ENCODE measurements at regions not wholly inside any gene's neighbourhood (a gene's known extent, or its start where the extent isn't known, plus 50 kb on each side); places are given as distances from the start of the nearest gene placed in this dataset.

DNA sequence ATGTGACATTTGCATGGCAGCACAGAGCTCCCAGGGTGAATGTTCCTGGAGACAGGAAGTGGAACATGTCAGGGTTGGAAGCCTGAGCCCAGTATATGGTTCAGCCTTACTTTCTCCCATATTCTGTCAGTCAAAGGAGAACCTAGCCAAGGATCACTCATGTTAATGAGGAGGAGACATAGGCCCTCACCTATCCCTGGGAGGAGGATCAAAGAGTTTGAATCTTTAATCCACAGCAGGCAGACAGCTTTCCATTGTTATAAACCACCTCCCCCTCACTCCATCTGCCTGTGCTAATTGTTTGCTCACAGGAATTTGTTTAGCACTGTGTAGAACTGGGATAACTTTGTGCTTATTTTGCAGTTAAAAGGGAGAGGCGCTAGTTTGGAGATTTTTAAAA is 1069.1 kb downstream of the EFNB2 start:
- intact Hi-C loops (cut with DNase I; ENCODE audit: low total_unique reads) = no loop called here
- no peaks in the 10 kb centered on the region for H3K36me3 ChIP-seq (ENCODE audit: low read depth, missing control alignments)
- TF ChIP-seq, protein P1, sequence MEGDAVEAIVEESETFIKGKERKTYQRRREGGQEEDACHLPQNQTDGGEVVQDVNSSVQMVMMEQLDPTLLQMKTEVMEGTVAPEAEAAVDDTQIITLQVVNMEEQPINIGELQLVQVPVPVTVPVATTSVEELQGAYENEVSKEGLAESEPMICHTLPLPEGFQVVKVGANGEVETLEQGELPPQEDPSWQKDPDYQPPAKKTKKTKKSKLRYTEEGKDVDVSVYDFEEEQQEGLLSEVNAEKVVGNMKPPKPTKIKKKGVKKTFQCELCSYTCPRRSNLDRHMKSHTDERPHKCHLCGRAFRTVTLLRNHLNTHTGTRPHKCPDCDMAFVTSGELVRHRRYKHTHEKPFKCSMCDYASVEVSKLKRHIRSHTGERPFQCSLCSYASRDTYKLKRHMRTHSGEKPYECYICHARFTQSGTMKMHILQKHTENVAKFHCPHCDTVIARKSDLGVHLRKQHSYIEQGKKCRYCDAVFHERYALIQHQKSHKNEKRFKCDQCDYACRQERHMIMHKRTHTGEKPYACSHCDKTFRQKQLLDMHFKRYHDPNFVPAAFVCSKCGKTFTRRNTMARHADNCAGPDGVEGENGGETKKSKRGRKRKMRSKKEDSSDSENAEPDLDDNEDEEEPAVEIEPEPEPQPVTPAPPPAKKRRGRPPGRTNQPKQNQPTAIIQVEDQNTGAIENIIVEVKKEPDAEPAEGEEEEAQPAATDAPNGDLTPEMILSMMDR (IDR thresholded peaks at IDR 0.05) = no peak
- no peak for TF ChIP-seq POLR2A (IDR thresholded peaks at IDR 0.05)
- no peak overlapping the region for H3K27ac ChIP-seq
- WGBS, 2 donors = 69 to 92% methylated on average over 1 of the region's 1 CpG
- no peaks in the 10 kb centered on the region for H3K9me3 ChIP-seq
- DNase-seq = no peak
- no peaks in the 10 kb centered on the region for H3K27me3 ChIP-seq
- H3K4me1 ChIP-seq = no peaks in the 10 kb centered on the region
- H3K4me3 ChIP-seq = no peak overlapping the region

DNA sequence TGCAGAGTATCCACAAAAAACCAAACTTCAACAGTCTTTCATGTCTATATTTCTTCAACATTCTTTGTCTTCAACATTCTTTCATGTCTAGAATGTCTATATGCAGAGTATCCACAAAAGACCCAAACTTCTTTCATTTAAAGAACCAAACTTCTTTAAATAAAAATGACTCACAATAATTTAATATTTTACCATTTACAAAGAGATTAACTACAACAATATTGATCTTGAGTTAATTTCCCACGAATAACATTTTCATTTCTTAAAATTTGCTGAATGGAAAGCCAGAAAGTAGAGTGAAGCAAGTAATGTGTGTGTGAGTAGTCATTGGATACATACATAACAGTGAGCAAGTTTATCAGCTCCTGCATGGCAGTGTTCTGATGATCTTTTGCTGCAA is 1069.7 kb downstream of the EFNB2 start, which contains the start of gene DAOA:
Gene DAOA (plus strand): TSS at position 301 of the 400 bp plus-strand sequence.
- Histone ChIP-seq H3K4me3 (no peak within 1 kb of the TSS), H3K36me3 (ENCODE audit: low read depth, missing control alignments) (no peaks in the 10 kb centered on the region), H3K9me3 (no peaks in the 10 kb centered on the region), H3K27me3 (no peaks in the 10 kb centered on the region), H3K27ac (no peak within 1 kb of the TSS), H3K4me1 (no peaks in the 10 kb centered on the region)
- 78 to 95% methylated on average over 1 of the region's 1 CpG for WGBS, 2 donors
- TF ChIP-seq POLR2A (IDR thresholded peaks at IDR 0.05) = no peak
- TF ChIP-seq, protein P1 (IDR thresholded peaks at IDR 0.05) = no peak
- intact Hi-C loops (cut with DNase I; ENCODE audit: low total_unique reads) = no loop called here
- DNase-seq = no peak

DNA sequence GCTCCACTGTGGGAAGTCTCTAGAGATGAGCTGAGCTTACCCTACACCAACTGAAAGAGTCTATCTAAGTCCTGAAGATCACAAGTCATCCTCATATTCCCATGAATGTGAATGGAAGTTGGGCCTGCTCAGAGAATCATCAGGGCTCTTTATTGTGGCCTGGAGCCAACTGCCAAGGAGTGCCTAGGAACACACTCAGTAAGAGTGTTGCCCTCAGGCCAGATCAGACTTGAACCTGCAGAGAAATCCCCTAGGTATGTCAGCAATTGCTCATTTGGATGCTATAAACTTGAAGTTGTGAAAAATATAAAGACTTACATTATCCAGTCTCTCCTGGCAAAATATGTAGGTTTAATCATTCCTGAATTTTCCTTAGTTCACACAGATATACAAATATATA is 1070.2 kb downstream of the EFNB2 start:
- H3K27me3 ChIP-seq = no peaks in the 10 kb centered on the region
- no peaks in the 10 kb centered on the region for H3K4me1 ChIP-seq
- H3K9me3 ChIP-seq = no peaks in the 10 kb centered on the region
- no peak for DNase-seq
- no peak for TF ChIP-seq POLR2A (IDR thresholded peaks at IDR 0.05)
- TF ChIP-seq, protein P1 (IDR thresholded peaks at IDR 0.05) = no peak
- no peak overlapping the region for H3K4me3 ChIP-seq
- H3K27ac ChIP-seq = no peak overlapping the region
- intact Hi-C loops (cut with DNase I; ENCODE audit: low total_unique reads) = no loop called here
- no peaks in the 10 kb centered on the region for H3K36me3 ChIP-seq (ENCODE audit: low read depth, missing control alignments)

DNA sequence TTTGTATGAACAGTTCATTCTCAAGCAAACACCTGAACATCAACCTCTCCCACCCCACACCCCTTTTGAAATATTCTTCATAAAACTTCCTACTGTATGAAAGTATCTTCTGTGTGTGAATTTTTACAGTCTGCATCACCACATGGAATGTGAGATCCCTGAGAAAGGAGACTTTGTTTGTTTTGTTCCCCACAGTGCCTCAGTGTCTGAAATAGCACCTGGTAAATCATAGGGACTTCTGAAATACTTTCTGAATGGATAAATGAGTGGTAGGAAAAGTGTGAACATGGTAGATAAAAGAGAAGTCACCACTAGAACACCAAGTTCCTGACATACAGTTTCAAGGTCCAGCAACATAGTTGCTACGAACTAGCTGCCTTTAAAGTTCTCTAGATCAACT is 1071.2 kb downstream of the EFNB2 start:
- H3K4me1 ChIP-seq = no peaks in the 10 kb centered on the region
- H3K27me3 ChIP-seq = no peaks in the 10 kb centered on the region
- no peaks in the 10 kb centered on the region for H3K9me3 ChIP-seq
- DNase-seq = no peak
- WGBS, 2 donors = 32 to 64% methylated on average over 1 of the region's 1 CpG
- H3K27ac ChIP-seq = no peak overlapping the region
- H3K36me3 ChIP-seq (ENCODE audit: low read depth, missing control alignments) = no peaks in the 10 kb centered on the region
- TF ChIP-seq, protein P1 (IDR thresholded peaks at IDR 0.05) = no peak
- no peak for TF ChIP-seq POLR2A (IDR thresholded peaks at IDR 0.05)
- H3K4me3 ChIP-seq = no peak overlapping the region
- intact Hi-C loops (cut with DNase I; ENCODE audit: low total_unique reads) = no loop called here

DNA sequence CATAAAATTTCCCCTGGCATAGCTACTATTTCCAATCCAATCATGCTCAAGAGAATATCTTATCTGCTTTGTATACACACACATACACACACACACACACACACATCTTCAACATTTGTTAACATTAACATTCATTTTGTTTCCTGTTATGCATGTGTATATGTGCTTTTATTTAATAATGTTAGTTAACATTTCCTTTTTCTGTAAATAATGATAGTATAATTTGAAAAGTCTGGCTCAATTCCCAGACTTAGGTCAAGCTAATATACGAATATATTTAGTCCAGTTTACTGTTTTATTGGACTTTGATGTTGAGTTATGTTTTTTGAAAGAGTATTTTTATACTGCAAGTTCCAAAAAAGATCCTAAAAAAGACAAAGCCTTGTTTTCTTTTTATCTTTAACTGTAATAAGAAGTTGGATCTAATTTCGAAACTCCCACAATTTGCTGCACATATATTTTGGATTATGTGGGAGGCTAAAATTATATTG is 1072.4 kb downstream of the EFNB2 start:
- intact Hi-C loops (cut with DNase I; ENCODE audit: low total_unique reads) = no loop called here
- DNase-seq = no peak

More for the DNA sequence above, 1072.4 kb downstream of the EFNB2 start:
- Histone ChIP-seq H3K4me3 (no peak overlapping the region), H3K27ac (no peak overlapping the region), H3K36me3 (ENCODE audit: low read depth, missing control alignments) (no peaks in the 10 kb centered on the region), H3K9me3 (no peaks in the 10 kb centered on the region), H3K4me1 (no peaks in the 10 kb centered on the region), H3K27me3 (no peaks in the 10 kb centered on the region)
- 32 to 35% methylated on average over 2 of the region's 2 CpGs for WGBS, 2 donors
- TF ChIP-seq, protein P1 (IDR thresholded peaks at IDR 0.05) = no peak
- no peak for TF ChIP-seq POLR2A (IDR thresholded peaks at IDR 0.05)
